Esophagus muscularis mucosa (tissue), 4 donors: ENCODE measurements at regions not wholly inside any gene's neighbourhood (a gene's known extent, or its start where the extent isn't known, plus 50 kb on each side); places are given as distances from the start of the nearest gene placed in this dataset.
"Not testable (repeated sequence)": the region's sequence is repeated elsewhere in the genome, so short reads cannot be mapped to it uniquely, and the experiment has no call there.

ENCODE experiments used
- DNase-seq: peaks from one replicate; pipeline ENCODE4 v3.0.0-alpha.2; 2017; ENCODE audit errors: extremely low spot score
- H3K27ac ChIP-seq, 4 donors: fragments of 200-600 bp; sonication (generic); replicated peaks in 1 of 4; 1 replicate in 3 of 4; 2 replicates in 1 of 4; pipeline ENCODE4 v1.5.1; 2016 to 2019; ENCODE audit warnings: mild to moderate bottlenecking in 1 of 4
- H3K27me3 ChIP-seq, 4 donors: fragments of 200-600 bp; sonication (generic); one replicate each; pipeline versions ENCODE4 v1.5.1 to v1.6.0; 2016 to 2019
- H3K36me3 ChIP-seq, 4 donors: fragments of 200-600 bp; sonication (generic); one replicate each; pipeline ENCODE4 v1.5.1; 2016 to 2019
- H3K4me1 ChIP-seq, 4 donors: fragments of 200-600 bp; sonication (generic); one replicate each; pipeline ENCODE4 v1.5.1; 2016 to 2019
- H3K4me3 ChIP-seq, 4 donors: fragments of 200-600 bp; sonication (generic); 1 replicate in 2 of 4; 2 replicates in 2 of 4; pipeline ENCODE4 v1.5.1; 2016 to 2019; ENCODE audit warnings: mild to moderate bottlenecking in 4 of 4, moderate library complexity in 1 of 4
- H3K9me3 ChIP-seq, 4 donors: fragments of 200-600 bp; sonication (generic); 1 replicate in 3 of 4; 2 replicates in 1 of 4; pipeline ENCODE4 v1.5.1; 2016 to 2019
- CTCF ChIP-seq, 3 experiments: fragments of 200-600 bp in 2 of 3; fragments of 450-650 bp in 1 of 3; sonication (generic) in 2 of 3; IDR thresholded peaks; one replicate each; pipeline ENCODE4 v1.5.1; 2017 to 2019; ENCODE audit warnings: antibody characterized with exemption in 3 of 3, mild to moderate bottlenecking in 2 of 3, moderate library complexity in 1 of 3
- EP300 ChIP-seq: sonication (generic); formaldehyde crosslinking; IDR thresholded peaks from one replicate; pipeline ENCODE4 v1.6.1; 2017; ENCODE audit warnings: antibody characterized with exemption
- POLR2A ChIP-seq: fragments of 450-650 bp; IDR thresholded peaks from one replicate; pipeline ENCODE4 v1.6.1; 2017; ENCODE audit warnings: antibody characterized with exemption, moderate library complexity, mild to moderate bottlenecking, low read depth
- POLR2AphosphoS5 ChIP-seq, 2 donors: sonication (generic); formaldehyde crosslinking; IDR thresholded peaks; one replicate each; pipeline ENCODE4 v1.6.1; 2017; ENCODE audit warnings: antibody characterized with exemption in 2 of 2
- WGBS: methylation state at CpG from one replicate; pipeline ENCODE4 v1.1.5; 2018; 5-methylcytosine and 5-hydroxymethylcytosine counted together
- intact Hi-C: fragments of 100-400 bp; cut with DNase I; formaldehyde crosslinking; loops from one replicate; pipeline ENCODE4 v1.15.1; 2023
- small RNA-seq, 3 donors: library from RNA; depleted of rRNA; stranded (forward); fragments of <200 nt; gene quantifications; one replicate each; pipeline ENCODE3, GENCODE V24; 2016

DNA sequence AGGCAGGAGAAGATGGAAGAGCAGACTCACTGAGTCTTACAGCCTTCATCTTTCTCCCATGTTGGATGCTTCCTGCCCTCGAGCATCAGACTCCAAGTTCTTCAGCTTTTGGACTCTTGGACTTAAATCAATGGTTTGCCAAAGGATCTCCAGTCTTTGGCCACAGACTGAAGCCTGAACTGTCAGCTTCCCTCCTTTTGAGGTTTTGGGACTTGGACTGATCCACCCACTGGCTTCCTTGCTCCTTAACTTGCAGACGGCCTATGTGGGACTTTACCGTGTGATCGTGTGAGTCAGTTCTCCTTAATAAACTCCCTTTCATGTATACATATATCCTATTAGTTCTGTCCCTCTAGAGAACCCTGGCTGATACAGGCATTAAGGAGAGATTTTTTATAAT lies 62.4 kb upstream of the TNIK start:
- Histone ChIP-seq H3K9me3 (no peaks in the 10 kb centered on the region), H3K36me3 (no peaks in the 10 kb centered on the region)
- WGBS = 82% methylated on average over 4 of the region's 4 CpGs

GRCh38 chr3:171519423-171519822 lies 59.2 kb upstream of the TNIK start:
- H3K27me3 ChIP-seq, H3K4me1 ChIP-seq, DNase-seq, H3K36me3 ChIP-seq, intact Hi-C loops, H3K9me3 ChIP-seq, H3K4me3 ChIP-seq, H3K27ac ChIP-seq: not testable (repeated sequence)
- 89% methylated on average over 2 of the region's 2 CpGs for WGBS

More for the DNA sequence above, 62.4 kb upstream of the TNIK start:
- H3K27ac ChIP-seq = no peak overlapping the region
- no peaks in the 10 kb centered on the region for H3K27me3 ChIP-seq
- intact Hi-C loops = no loop called here
- TF ChIP-seq POLR2AphosphoS5 (IDR thresholded peaks at IDR 0.05) = no peak
- no peaks in the 10 kb centered on the region for H3K4me1 ChIP-seq
- DNase-seq = no peak
- H3K4me3 ChIP-seq = no peak overlapping the region

DNA sequence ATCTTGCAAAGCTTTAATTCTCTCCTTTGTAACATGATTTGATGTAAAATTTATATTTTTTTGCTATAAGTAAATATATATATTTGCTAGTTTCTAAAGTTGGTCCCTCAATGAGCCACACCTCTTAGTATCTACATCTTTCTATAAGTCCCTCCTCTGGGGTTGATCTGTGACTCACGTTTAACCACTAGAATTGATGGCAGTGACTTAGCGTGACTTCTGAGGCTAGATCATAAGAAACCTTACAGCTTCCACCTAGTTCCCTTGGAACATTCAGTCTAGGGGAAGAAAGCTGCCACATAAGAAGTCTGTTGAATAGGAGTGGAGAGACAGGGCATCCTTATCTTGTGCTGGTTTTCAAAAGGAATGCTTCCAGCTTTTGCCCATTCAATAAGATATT lies 56.6 kb upstream of the TNIK start:
- TF ChIP-seq EP300 (no peak), CTCF (IDR thresholded peaks at IDR 0.05) (no peak)
- no peaks in the 10 kb centered on the region for H3K4me1 ChIP-seq
- H3K9me3 ChIP-seq = no peaks in the 10 kb centered on the region
- no peaks in the 10 kb centered on the region for H3K27me3 ChIP-seq
- DNase-seq = no peak
- 83% methylated on average over 2 of the region's 2 CpGs for WGBS
- no peaks in the 10 kb centered on the region for H3K36me3 ChIP-seq
- intact Hi-C loops = no loop called here
- no peak overlapping the region for H3K27ac ChIP-seq
- no peak overlapping the region for H3K4me3 ChIP-seq

GRCh38 chr3:171514466-171514865 lies 54.3 kb upstream of the TNIK start:
- WGBS = 79% methylated on average over 2 of the region's 2 CpGs
- Histone ChIP-seq H3K4me3 (no peak overlapping the region), H3K27me3 (no peaks in the 10 kb centered on the region), H3K36me3 (no peaks in the 10 kb centered on the region), H3K4me1 (no peaks in the 10 kb centered on the region), H3K27ac (no peak overlapping the region), H3K9me3 (no peaks in the 10 kb centered on the region)
- intact Hi-C loops = no loop called here
- TF ChIP-seq POLR2A (no peak), CTCF (IDR thresholded peaks at IDR 0.05) (no peak), EP300 (no peak), POLR2AphosphoS5 (IDR thresholded peaks at IDR 0.05) (no peak)
- DNase-seq = no peak

GRCh38 chr3:171511450-171511849 lies 51.2 kb upstream of the TNIK start:
- Histone ChIP-seq H3K27me3 (no peaks in the 10 kb centered on the region), H3K36me3 (no peaks in the 10 kb centered on the region), H3K27ac (no peak overlapping the region), H3K9me3 (no peaks in the 10 kb centered on the region), H3K4me3 (no peak overlapping the region), H3K4me1 (peaks cover 0 to 9% (median 3%) of the 10 kb centered on the region in 4 donors)
- DNase-seq = no peak
- 83% methylated on average over 2 of the region's 2 CpGs for WGBS
- TF ChIP-seq POLR2A = no peak
- TF ChIP-seq EP300 = no peak
- no peak for TF ChIP-seq POLR2AphosphoS5 (IDR thresholded peaks at IDR 0.05)
- no peak for TF ChIP-seq CTCF (IDR thresholded peaks at IDR 0.05)
- intact Hi-C loops = no loop called here

Small RNA genes in the stretch of these regions (small RNA-seq; reads per million reads assigned to genes)
- 0 reads per million in 3 donors for gene AC008134.1
